ENCODE measurements at regions not wholly inside any gene's neighbourhood (a gene's known extent, or its start where the extent isn't known, plus 50 kb on each side); places are given as distances from the start of the nearest gene placed in this dataset.

- Histone ChIP-seq H3K4me1 (no peaks in the 10 kb centered on the region), H3K36me3 (ENCODE audit: low read depth, missing control alignments) (no peaks in the 10 kb centered on the region), H3K27me3 (no peaks in the 10 kb centered on the region), H3K27ac (no peak overlapping the region), H3K4me3 (no peak overlapping the region), H3K9me3 (no peaks in the 10 kb centered on the region)
- intact Hi-C loops (cut with DNase I; ENCODE audit: low total_unique reads) = no loop called here
- DNase-seq = no peak
- TF ChIP-seq POLR2A (IDR thresholded peaks at IDR 0.05) (no peak), CTCF (IDR thresholded peaks at IDR 0.05) (no peak)
Measured at GRCh38 chr5:71998746-71999145, 108.5 kb upstream of the MAP1B start.

- no peaks in the 10 kb centered on the region for H3K4me1 ChIP-seq
- no peaks in the 10 kb centered on the region for H3K9me3 ChIP-seq
- WGBS, 2 donors = 84 to 100% methylated on average over 1 of the region's 1 CpG
- H3K27ac ChIP-seq = no peak overlapping the region
- TF ChIP-seq CTCF (IDR thresholded peaks at IDR 0.05) (no peak), POLR2A (IDR thresholded peaks at IDR 0.05) (no peak)
- intact Hi-C loops (cut with DNase I; ENCODE audit: low total_unique reads) = no loop called here
- no peak overlapping the region for H3K4me3 ChIP-seq
- H3K27me3 ChIP-seq = no peaks in the 10 kb centered on the region
- H3K36me3 ChIP-seq (ENCODE audit: low read depth, missing control alignments) = no peaks in the 10 kb centered on the region
- DNase-seq = no peak
Measured at GRCh38 chr5:72000707-72001106, 106.6 kb upstream of the MAP1B start.

- Histone ChIP-seq H3K27me3 (no peaks in the 10 kb centered on the region), H3K9me3 (no peaks in the 10 kb centered on the region), H3K36me3 (ENCODE audit: low read depth, missing control alignments) (no peaks in the 10 kb centered on the region), H3K27ac (no peak overlapping the region), H3K4me1 (no peaks in the 10 kb centered on the region), H3K4me3 (no peak overlapping the region)
- TF ChIP-seq CTCF (IDR thresholded peaks at IDR 0.05) (no peak), POLR2A (IDR thresholded peaks at IDR 0.05) (no peak)
- intact Hi-C loops (cut with DNase I; ENCODE audit: low total_unique reads) = no loop called here
- DNase-seq = no peak
Measured at GRCh38 chr5:72005671-72006070, 101.6 kb upstream of the MAP1B start.

GRCh38 chr5:72006361-72006760 is 100.9 kb upstream of the MAP1B start:
- no peaks in the 10 kb centered on the region for H3K9me3 ChIP-seq
- WGBS, 2 donors = 29 to 53% methylated on average over 1 of the region's 1 CpG
- H3K4me3 ChIP-seq = no peak overlapping the region
- TF ChIP-seq CTCF (IDR thresholded peaks at IDR 0.05) = no peak
- TF ChIP-seq POLR2A (IDR thresholded peaks at IDR 0.05) = no peak
- H3K27me3 ChIP-seq = no peaks in the 10 kb centered on the region
- H3K4me1 ChIP-seq = no peaks in the 10 kb centered on the region
- intact Hi-C loops (cut with DNase I; ENCODE audit: low total_unique reads) = no loop called here
- H3K27ac ChIP-seq = no peak overlapping the region
- no peaks in the 10 kb centered on the region for H3K36me3 ChIP-seq (ENCODE audit: low read depth, missing control alignments)
- DNase-seq = no peak

GRCh38 chr5:72007336-72008111 is 99.8 kb upstream of the MAP1B start:
- TF ChIP-seq CTCF (IDR thresholded peaks at IDR 0.05) (no peak), POLR2A (IDR thresholded peaks at IDR 0.05) (no peak)
- WGBS, 2 donors = 71 to 73% methylated on average over 7 of the region's 7 CpGs
- Histone ChIP-seq H3K36me3 (ENCODE audit: low read depth, missing control alignments) (no peaks in the 10 kb centered on the region), H3K4me1 (no peaks in the 10 kb centered on the region), H3K27me3 (no peaks in the 10 kb centered on the region), H3K9me3 (no peaks in the 10 kb centered on the region), H3K27ac (no peak overlapping the region), H3K4me3 (no peak overlapping the region)
- intact Hi-C loops (cut with DNase I; ENCODE audit: low total_unique reads) = no loop called here
- DNase-seq = no peak

All from testis (tissue), 2 donors.